ENCODE measurements at regions not wholly inside any gene's neighbourhood (a gene's known extent, or its start where the extent isn't known, plus 50 kb on each side); places are given as distances from the start of the nearest gene placed in this dataset.
"Not testable (repeated sequence)": the region's sequence is repeated elsewhere in the genome, so short reads cannot be mapped to it uniquely, and the experiment has no call there.

DNA sequence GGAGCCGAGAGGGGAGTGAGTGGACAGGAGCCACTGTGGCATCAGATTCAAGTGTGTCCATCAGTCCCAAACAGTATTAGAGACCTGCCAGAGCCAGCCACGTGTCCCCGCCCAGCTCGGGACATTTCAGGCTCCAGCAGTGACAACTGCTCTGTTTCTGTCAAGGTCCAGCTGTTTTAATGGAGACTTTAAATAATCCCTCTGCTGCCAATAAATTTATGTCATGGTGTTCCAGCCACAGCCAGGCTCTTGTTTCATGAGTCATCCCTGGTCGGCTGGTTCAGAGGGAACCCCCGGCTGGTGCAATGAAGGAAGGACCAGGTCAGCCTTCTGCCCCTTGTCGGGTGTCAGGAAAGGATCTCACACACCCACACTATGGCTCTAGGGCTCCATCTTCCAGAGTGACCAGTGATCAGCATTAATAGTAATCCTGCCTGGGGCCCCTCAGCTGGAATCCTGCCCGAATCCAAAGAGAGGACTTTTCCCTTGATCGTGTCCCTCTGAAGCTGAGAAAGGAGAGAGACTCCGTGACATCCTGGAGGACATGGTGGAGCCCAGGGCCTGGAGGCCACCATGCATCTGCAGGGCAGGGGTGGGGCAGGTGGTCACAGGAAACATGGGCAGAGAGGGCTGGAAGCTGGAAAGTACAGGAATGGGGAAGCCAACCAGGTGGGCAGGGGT is 197.3 kb downstream of the MATN1 start:
- no peak for DNase-seq

DNA sequence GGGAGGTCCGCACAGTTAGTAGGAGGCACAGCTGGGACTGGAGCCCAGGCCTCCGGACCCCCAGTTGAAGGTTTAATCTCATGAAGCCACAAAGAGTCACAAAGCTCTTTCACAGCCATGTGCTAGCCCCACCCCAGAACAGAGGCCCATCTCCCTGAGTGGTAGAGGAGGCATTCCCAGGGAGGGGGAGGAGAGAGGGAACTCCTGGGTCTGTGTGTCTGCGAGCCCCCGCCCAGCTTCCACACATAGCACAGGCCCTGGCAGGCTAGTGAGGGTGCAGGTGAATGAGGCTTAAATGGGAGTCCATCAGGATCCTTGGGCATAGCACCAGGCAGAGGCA is 197.8 kb downstream of the MATN1 start:
- no peak for DNase-seq

DNA sequence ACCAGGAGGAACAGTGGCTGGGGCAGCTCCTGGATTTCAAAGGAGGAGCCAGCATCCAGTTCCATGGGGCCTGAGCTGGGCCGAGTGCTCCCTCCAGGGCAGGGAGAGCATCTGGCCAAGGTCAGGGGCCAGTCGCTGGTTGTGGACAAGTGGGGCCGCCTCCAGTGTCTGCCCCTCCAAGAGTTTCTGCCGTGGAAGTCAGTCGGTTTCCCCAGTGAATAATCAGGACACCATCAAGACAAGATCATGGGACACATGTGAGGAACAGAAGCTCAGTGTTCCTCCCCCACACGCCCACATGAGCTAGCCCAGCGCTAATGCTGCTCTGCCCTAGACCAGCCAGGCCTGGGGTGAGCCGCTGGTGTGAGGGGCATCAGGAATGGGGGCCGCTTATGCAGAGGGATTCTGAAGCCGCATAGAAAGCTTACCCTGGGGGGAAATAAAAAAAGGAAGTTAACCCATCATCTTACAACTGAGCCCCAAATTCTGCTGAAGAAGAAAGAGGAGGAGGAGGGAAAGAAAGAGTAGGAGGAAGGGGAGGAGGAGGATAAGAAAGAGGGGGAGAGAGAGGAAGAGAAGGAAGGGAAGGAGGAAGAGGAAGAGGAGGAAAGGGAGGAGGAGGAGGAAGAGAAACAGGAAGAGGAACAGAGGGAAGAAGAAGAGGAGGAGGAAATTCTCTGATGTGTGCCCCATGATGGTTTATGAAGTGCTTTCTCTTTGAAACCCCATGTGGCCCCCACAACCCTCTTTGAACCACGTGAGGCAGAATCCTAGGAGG is 198.4 kb downstream of the MATN1 start:
- DNase-seq: no peak

DNA sequence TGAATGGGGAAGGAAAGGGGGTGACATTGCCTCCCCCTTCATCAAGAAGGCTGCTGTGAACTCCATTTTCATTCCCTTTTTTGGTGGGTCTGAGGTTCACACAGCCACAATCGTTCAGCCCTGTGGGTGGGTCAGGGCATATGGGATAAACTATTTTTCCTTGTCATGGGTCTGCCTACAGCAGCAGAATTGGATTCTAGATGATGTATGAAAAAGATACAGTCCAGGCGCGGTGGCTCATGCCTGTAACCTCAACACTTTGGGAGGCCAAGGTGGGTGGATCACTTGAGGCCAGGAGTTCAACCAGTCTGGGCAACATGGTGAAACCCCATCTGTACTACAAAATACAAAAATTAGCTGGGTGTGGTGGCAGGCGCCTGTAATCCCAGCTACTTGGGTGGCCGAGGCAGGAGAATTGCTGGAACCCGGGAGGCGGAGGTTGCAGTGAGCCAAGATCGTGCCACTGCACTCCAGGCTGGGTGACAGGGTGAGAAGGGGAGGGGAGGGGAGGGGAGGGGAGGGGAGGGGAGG is 199.3 kb downstream of the MATN1 start:
- not testable (repeated sequence) for DNase-seq

DNA sequence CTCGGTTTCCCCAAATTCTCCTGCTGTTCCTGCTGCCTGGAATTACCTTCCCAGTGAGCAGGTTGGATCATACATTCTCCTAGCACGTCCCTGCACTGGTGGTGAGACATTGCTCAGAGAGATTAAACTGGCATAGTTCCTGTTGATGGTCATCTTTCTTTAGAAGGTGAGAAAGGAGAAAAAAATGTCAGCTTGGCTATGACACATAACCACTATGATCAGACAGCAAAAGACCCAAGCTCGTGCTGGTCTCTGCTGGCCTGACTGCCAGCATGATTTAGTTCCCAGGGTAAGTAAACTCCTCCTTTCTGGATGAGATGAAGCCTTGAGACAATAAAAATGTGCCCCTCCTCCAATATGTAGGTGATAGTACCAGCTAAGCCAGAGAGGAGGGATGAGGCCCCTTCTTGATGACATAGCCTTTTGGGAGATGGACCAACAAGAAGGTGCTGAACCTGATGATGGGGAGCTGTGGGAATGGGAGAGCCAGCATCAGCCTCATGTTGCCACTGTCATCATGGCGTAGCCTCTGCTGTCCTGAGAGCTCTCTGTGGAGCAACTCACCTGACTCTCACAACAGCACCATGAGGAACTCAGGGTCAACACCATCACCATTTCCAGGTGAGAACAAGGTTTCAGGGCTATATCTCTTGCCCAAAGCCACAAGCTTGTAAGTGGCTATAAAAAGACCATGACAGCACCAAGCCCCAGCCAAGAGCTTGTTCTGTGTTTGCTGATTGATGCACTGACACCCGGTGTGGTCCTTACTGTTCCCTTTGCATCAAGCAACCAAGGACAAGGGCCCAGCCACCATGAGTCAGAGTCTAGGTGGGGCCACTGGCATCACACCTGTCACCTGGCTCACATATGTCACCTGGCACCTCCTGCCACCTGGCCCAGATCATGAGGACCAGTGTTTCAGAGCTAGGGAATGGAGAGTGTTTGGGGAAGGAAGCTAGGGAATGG is 200.0 kb downstream of the MATN1 start:
- DNase-seq: no peak

DNA sequence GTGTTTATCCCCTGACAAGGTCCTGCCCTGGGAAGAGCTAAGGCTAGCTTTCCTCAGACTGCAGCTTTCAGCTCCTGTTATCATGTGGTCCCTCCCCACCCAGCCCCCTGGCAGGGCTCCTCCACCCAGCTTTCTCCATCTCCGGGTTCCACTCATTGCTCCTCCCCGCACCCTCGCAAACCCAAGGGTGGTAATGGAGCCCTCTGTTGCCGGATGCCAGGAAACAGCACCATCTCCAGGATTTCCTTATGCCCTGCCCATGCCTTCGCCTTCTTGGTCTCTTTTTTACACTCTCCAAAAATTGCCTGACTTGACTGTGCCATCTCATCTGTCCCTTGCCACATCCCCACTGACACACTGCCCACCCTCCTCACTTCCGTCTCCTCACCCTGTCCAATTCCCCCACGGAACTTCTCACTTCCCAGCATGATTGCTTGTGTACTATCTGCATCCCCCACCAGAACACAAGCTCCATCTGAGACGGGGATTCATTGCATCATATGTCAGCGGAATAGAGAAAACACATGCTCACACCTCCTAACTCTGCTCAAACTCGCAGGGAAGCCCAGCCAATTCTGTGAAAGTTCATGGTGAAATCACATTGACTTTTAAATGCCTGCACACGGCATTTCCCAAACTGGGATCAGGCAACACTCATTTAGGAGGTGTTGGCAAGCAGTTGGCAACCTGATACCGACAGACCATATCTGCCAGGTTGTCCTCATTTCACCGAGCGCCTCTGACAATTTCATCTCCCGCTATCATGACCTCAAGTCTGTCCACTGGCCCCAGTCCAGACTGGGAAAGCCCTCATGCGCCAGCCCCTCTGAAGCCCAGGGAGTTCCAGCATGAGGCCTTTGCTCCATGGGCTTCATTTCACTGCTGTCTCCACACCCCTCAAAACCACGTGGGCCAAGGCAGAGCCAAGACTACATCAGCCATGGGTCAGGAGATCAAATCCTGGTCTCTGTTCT is 201.1 kb downstream of the MATN1 start:
- no peak for DNase-seq

DNA sequence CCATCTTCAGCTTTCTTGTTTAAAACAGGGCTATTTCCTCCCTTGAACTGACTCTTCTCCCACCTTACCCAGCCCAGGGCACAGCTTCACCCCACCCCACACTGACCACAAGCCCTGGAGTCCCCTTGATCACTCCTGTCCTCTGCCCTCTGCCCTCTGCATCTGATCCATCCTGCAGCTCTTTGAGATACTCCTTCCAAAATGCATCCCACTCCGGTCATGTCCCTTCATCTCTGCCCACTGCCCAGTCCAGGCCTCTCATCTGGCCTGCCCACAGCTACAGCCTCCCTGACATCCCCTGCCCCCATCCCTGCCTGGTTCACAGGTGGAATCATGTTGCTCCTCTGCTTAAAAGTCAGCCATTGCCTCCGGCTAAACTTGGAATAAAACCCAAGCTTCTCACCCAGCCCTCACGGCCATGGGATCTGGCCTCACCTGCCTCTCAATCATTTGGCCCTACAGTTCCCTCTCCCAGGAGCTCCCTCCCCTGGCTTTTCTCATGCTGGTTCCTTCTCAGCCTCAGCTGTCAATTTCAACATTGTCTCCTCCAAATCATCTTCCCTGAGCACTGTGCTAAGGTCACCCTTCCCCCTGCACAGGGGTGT is 202.0 kb downstream of the MATN1 start:
- no peak for DNase-seq

DNA sequence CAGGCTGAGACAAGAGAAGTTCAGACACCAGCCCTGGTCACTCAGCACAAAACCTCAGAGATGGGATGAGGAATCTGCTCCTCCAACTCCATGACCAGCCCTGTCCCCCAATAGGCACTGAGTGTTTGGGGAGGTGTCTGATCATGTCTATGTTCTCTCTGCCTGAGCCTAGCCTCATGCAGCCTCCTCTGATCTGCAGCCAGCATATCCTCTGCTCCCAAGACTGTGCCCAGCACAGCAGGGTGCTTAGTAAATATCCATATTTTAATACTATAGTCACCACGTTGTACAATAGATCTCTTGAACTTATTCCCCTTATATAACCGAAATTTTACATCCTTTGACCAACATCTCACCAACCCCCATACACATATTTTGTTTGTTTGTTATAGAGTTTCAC is 202.9 kb downstream of the MATN1 start:
- no peak for DNase-seq

DNA sequence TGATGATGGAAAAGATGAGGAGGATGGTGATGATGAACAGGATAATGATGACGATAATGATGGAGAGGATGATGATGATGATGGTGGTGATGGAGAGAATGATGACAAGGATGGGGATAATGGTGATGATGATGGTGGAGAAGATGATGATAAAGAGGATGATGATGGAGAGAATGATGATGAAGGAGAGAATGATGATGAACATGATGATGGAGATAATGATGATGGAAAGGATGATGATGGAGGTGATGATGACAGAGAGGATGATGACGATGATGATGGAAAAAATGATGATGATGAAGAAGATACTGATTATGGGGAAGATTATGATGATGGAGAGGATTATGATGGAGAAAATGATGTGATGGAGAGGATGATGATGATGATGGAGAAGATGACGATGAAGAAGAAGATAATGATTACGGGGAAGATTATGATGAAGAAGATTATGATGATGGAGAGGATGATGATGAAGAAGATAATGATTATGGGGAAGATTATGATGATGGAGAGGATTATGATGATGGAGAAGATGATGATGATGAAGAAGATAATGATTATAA is 204.1 kb downstream of the MATN1 start:
- DNase-seq: no peak

DNA sequence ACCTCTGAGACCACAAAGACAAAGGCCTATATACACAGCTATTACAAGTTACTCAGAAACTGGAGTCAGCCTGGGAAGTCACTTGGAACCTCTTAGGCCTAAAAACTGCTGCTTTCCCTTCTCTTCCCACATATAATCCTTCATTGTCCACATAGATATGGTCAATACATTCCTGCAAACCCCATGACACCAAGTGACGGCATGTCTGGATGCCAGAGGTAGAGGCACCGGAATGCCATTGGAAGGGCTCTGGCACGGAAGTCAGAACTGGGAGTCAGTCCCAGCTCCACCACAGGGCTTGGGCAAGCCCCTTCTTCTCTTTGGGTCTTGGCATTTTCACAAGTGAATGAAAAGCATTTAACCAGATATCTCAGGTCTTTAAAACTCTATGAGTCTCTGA is 204.7 kb downstream of the MATN1 start:
- DNase-seq: no peak

DNA sequence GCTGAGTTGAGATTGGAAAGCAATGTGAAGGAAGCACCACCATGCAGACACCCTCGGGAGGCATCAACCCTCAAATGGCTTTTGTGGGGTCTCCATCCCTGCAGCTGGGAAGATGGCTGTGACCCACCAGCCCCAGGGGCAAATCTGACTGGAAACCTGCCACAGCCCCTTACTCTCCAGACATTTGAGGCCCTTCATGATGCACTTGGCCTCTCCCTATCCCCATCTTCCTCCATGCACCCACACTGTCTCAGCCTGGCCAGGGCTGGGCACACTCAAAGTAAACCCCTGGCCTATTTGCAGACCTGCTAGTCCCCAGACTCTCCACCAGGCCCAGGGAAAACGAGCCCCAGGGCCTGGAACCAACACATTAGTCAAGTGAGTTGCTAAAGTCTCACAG is 205.2 kb downstream of the MATN1 start:
- no peak for DNase-seq

DNA sequence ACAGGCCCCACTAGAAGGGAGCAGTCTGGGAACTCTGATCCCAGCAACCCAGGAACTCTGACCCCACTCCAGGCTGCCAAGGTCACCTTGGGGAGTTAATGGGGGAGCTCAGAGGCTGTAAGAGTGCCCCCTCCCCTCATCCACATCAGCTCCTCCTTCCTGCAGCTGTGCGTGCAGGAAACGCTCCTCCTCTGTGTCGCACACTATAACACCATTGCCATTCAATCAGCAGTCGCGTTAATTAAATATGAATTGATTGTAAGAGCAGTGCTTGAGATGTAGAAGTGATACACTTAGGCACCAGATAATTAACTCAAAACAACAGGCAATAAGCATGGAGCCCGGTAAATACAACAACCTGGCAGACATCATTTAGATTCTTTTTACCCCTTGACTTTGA is 205.7 kb downstream of the MATN1 start:
- not testable (repeated sequence) for DNase-seq

DNA sequence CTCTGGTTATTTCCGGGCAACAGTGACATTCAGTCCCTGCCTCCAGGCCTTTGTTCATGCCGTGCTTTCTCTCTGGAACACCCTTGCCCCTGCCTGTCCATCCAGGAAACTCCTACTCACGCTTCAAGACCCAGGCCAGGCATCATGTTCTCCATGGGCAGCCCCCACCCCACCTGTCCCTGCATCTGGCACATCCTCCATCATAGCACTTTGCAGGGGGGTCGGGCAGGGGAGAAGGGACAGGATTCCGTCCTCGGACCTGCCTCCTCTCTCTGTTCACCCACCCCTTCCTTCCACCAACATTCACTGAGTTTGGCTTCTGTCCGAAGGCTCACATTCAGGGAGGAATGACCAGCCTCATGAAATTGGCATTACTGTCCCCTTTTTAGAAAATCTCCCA is 206.1 kb downstream of the MATN1 start:
- DNase-seq: not testable (repeated sequence)

DNA sequence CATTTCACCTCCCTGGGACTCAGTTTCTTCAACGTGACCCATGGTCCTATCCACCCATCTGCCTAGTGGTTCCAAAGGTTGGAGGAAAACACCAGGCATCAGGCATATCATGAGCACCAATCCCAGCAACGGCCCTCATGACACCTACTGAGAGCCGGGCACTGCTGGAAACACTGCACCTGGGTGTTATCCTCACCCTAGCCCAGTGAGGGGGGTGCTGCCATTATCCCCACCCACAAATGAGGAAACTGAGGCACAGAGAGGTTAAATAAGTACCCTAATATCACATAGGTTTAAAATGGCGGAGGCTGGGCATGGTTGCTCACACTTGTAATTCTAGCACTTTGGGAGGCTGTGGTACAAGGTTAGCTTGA is 206.9 kb downstream of the MATN1 start:
- DNase-seq: no peak

DNA sequence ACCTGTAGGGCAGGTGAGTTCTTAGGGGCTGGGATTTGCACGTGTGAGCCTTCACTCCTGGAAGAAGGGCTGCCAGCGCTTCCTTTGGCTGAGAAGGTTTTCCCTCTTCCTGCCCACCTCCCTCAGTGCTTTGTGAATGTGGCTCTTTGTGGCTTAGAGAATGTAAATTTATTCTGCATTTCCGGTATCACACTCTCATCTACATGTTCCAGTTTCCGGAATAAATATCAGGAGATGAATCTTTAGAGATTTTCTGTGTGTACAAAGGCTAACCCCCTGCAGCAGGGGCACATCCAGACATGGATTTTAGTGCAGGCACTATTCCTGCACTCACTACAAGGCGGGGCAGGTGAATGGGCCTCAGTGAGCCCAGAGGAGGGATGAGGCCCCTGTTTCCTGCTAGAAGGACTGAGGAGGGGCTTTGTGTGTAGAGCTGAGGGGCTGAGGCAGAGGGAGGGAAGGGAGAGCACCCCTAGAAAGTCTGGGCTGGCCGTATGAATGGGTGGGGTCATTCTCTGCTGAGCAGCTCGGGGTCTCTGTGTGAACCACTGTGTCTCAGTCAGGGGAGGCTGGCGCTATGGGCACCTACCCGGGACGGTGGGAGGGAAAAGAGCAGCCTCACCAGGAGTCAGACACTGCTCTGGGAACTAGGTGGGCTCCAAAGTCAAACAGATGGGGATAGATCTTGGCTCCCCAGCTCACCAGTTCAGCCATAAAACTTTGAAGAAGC is 207.5 kb downstream of the MATN1 start:
- DNase-seq: no peak

DNA sequence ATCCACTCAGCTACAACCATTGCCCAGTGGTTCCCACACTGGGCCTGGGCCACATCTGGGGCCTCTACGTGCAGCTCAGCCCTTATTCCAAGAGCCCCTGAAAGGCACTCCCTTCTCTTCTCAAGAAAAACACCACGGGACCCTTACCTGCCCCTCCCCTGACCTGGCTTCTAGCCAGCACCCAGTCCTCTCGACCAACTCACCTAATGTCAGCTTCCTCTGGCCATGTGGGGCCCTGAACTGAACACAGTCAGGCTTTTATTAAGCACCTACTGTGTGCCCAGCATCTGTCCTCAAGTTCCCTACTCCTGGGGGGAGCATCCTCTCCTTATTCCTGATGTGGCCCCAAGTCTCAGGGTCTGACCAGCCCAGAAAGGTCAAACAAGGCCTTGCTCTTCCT is 208.4 kb downstream of the MATN1 start:
- DNase-seq: no peak

DNA sequence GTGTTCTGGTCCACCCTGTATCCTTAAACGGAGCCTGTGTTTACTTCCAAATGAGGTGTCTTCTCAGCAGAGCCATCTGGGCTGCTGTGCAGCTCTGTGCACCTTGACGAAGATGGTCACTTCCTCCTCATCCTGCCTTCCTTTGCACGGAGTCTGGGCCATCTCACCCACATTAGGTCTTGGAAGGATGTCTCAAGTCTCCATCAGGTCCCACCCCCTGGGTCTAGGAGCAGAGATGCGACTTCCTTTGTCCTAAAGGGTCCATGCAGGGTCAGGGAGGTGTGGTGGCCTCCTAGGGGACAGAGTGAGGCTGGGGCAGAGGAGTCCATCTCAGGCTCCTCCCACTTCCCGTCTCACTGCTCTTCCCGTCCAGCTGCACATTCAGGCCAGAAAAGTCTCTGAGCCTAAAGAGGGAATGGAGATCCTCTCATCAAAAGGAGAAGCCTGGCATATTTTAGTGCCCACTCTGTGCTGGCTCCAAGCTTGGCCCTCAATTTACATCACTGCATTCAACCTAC is 209.2 kb downstream of the MATN1 start:
- DNase-seq: no peak

DNA sequence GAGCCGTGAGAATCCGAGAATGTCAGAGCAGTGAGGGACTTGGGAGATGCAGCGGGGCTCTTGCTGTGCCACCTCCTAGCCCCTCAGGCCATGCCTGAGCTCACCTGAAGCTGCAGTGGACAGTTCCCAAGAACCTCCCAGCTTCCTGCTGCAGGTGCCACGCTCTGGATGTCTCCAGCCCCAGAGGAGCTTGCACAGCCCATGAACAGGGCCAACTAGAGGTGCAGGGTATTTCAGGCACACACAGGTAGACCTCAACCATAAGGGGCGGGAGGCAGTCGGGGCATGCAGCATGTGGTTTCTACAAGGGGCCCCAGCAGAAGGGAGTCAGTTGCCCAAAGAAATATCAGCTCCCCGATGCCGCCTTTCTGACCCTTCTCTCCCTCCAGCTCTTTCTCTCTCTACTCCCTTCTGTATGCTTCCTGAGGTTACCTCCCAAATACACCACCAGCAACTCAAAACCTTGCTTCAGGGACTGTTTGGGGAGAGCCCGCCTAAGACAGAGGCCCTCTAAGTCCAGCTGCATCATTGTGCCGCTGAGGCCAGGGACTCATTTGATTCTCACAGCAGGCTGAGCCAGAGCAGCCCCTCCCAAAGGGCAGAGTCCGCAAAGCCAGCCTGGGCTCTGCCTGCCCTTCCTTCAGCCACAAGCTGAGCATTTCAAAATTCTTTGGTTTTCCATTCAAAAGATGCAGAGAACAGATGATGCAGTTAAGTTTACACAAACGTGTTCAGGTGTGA is 209.8 kb downstream of the MATN1 start:
- DNase-seq: no peak

DNA sequence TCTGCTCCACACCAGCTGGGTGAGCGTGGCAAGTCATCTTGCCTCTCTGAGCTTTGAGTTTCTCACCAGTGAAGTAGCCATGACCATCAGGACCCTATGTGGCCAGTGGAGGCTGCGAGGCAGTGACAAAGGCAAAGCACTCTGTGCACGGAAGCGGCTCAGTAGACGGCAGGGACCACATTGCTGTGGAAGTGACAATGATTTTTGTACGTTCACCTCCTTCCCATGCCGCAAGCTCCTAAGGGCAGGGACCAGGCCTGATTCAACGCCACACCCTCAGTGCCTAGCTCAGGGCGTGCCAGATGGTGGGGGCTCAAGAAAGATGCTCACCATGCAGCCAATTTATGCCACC is 210.5 kb downstream of the MATN1 start:
- no peak for DNase-seq

Data from hematopoietic multipotent progenitor cell treated with erythropoietin and hydrocortisone succinate and interleukin-3 and kit ligand, for 4 days (in vitro differentiated cells).